AG04450 (cell line): ENCODE measurements at regions not wholly inside any gene's neighbourhood (a gene's known extent, or its start where the extent isn't known, plus 50 kb on each side); places are given as distances from the start of the nearest gene placed in this dataset.
"Not testable (repeated sequence)": the region's sequence is repeated elsewhere in the genome, so short reads cannot be mapped to it uniquely, and the experiment has no call there.

Experiments
- CTCF ChIA-PET: fragments of 300-600, 350-600 bp; formaldehyde crosslinking; extraction: SDS; loops from one replicate; lab custom pipeline; 2022; ENCODE audit warnings: antibody characterized with exemption, inconsistent platforms; lab: Charles Lee
- POLR2A ChIA-PET: fragments of 350-600 bp; formaldehyde crosslinking; extraction: SDS; loops from one replicate; lab custom pipeline; 2021; ENCODE audit warnings: antibody characterized with exemption, inconsistent platforms; lab: Yijun Ruan, JAX
- DNase-seq: peaks from one replicate; pipeline ENCODE4 v3.0.0-alpha.2; 2011; ENCODE audit warnings: low read depth, low spot score
- H3K27ac ChIP-seq: one replicate; pipeline ENCODE4 v1.5.1; 2012; ENCODE audit warnings: low read depth, low read length, control low read depth
- H3K27me3 ChIP-seq: one replicate; pipeline ENCODE4 v1.6.0; 2012; ENCODE audit warnings: low read length; ENCODE audit not compliant: control insufficient read depth, insufficient read depth
- H3K4me3 ChIP-seq: 2 replicates; pipeline ENCODE4 v1.5.1; 2011; ENCODE audit warnings: mild to moderate bottlenecking, low read depth, low read length, control low read depth
- H3K9me3 ChIP-seq: 2 replicates; pipeline ENCODE4 v1.5.1; 2012; ENCODE audit warnings: low read length; ENCODE audit not compliant: control insufficient read depth, insufficient read depth

DNA sequence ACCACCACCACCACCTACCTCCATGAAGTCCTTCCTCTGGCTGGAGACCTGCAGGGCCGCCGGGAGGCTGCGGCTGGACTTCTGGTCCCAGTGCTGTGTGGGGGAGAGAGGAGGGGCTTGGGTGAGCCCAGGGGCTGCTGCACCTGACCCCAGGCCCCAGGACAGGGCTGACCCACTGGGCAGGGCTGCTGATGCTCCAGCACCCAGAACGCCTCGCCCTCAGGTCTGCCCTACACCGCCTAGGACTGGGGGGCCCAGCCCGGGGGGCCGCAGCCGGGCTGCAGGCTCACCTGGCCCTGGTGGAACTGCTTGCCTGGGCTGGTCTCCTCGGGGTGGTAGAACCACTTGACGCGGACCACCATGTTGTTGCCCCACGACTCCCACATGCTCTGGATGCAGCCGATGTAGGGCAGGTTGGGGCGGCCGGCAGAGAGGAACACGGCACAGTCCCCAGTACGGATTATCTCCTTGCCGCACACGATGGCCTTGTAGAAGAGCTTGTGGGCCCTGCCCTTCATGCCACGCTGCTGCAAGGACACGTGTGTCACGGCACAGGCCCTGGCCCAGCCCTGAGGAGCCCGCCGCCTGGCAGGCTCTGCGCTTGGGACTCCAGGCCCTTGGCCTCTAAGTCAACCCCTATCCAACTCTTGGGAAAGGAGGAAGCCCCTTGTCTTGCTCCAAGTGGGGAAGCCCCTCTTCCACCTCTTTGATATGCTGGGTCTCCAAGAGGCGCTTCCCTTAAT, 429.9 kb upstream of the ZNF722 start:
- POLR2A ChIA-PET, H3K27me3 ChIP-seq, H3K27ac ChIP-seq, DNase-seq, CTCF ChIA-PET, H3K4me3 ChIP-seq: not testable (repeated sequence)
- peaks cover 47% of the 10 kb centered on the region for H3K9me3 ChIP-seq

DNA sequence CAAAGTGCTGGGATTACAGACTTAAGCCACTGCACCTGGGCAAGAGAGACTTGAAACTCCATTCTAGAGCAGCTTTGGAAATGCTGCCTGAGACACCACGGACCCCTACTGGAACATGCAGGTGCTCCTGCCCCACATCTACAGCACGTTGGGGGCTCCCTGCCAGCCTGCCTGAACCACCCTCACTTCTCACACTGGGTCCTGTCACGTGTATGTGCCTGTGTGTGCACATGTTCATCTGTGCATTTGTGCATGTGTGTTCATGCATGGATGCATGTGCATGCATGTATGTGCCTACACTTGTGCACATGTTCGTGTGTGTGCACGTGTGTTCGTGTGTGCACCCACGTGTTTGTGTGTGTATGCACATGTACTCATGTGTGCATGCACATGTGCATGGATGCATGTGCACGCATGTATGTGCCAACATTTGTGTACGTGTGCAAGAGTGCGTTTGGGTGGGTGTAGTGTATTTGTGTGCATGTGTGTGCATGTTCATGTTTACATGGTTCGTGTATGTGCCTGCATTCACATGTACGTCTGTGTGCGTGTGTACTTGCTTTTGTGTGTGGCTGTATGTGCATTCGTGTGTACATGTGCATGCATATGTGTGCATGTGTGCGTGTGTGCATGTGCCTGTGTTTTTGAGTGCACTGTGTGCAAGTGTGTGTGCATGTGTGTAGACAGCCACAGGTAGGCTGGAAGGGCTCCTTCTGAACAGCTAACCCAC, 428.1 kb upstream of the ZNF722 start:
- CTCF ChIA-PET, H3K27ac ChIP-seq, POLR2A ChIA-PET, H3K27me3 ChIP-seq, DNase-seq, H3K4me3 ChIP-seq: not testable (repeated sequence)
- peaks cover 61% of the 10 kb centered on the region for H3K9me3 ChIP-seq

DNA sequence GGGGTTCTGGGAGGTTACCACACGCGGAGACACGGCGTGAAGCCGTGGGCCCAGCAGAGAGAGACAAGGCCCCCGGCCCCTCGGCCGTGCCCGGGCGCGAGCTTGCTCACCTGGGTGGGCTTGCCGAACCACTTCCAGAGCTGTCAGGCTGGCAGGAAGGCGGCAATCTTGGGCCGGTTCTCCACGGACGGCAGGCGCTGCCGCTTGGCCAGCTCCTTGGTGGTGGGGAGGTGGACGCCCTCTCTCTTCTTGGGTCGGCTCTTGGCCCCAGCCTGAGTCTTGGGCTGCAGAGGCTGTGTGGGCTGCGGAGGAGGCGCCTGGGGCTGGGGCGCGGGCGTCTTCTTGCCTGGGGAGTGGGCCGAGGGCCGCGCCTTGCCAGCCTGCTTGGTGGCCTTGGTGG, 426.5 kb upstream of the ZNF722 start:
- CTCF ChIA-PET, H3K27me3 ChIP-seq, POLR2A ChIA-PET, DNase-seq, H3K4me3 ChIP-seq, H3K27ac ChIP-seq: not testable (repeated sequence)
- peaks cover 64% of the 10 kb centered on the region for H3K9me3 ChIP-seq

DNA sequence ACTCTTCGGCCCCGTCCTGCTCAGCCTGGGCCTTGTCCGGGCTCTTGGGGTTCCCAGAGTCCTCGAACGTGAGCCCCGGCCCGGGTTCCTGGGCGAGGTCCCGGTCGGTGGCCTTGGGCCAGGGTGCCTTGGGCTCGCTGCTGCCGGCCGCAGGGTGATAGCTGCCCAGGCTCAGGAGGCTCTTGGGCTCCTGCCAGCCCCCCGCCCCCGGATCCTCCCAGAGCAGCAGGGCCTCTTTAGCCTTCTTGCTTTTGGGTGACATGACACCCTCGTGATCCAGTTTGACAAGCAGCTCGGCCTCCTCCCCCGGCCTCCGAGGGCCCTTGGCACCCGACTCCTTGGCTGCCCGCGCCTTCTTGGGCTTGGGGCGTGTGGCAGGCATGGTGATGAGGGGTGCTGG, 425.7 kb upstream of the ZNF722 start:
- H3K9me3 ChIP-seq: peaks cover 57% of the 10 kb centered on the region
- H3K27me3 ChIP-seq, H3K4me3 ChIP-seq, POLR2A ChIA-PET, H3K27ac ChIP-seq, DNase-seq, CTCF ChIA-PET: not testable (repeated sequence)

DNA sequence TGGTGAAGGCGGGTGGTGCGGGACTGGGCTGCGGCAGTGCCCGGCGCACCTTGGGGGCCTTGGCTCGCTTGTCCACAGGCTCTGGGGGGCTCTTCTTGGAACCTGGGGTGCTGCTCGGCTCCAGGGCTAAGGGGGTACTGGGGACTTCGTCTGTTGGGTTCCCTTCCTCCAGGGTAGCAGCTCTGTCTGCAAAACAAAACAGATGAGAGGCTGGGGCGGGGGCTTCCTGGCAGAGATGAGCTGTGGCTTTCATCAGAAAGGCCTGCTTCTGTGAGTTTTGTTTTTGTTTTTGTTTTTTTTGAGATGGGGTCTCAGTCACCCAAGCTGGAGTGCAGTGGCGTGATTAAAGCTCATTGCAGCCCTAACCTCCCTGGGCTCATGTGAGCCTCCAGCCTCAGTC, 425.2 kb upstream of the ZNF722 start:
- H3K4me3 ChIP-seq, CTCF ChIA-PET, POLR2A ChIA-PET, H3K27ac ChIP-seq, DNase-seq, H3K27me3 ChIP-seq: not testable (repeated sequence)
- peaks cover 57% of the 10 kb centered on the region for H3K9me3 ChIP-seq

DNA sequence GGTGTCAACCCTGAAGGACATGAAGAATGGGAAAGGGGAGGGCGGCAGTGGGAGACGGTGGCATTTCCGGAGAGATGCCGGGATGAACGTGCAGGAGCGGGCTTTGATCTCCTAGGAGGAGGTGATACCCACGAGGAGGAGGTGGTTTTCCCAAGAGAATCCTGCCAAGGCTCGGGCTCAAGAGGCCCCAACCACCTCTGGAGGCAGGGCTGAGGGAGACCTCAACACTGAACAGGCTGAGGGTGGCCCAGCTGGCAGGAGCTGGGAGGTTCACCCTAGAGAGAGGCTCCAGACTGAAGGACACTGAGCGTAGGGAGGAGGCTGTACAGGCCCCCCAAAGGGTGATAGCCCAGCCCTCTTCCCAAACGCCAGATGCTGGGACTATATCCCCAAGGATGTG, 422.2 kb upstream of the ZNF722 start:
- CTCF ChIA-PET, POLR2A ChIA-PET, H3K4me3 ChIP-seq, DNase-seq, H3K27ac ChIP-seq, H3K27me3 ChIP-seq: not testable (repeated sequence)
- H3K9me3 ChIP-seq: peaks cover 55% of the 10 kb centered on the region

DNA sequence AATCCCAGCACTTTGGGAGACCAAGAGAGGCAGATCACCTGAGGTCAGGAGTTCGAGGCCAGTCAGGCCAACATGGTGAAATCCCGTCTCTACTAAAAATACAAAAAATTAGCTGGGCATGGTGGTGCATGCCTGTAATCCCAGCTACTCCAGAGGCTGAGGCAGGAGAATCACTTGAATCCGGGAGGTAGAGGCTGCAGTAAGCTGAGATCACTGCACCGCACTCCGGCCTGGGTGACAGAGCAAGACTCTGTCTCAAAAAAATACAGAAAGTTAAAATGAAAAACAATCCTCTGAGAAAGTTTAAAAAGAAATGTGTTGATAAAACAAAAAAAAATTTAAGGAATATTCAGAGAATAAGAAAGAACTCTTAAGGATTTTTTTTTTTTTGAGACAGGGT, 421.6 kb upstream of the ZNF722 start:
- H3K4me3 ChIP-seq, H3K27me3 ChIP-seq, POLR2A ChIA-PET, CTCF ChIA-PET, DNase-seq, H3K27ac ChIP-seq: not testable (repeated sequence)
- H3K9me3 ChIP-seq: peaks cover 52% of the 10 kb centered on the region

DNA sequence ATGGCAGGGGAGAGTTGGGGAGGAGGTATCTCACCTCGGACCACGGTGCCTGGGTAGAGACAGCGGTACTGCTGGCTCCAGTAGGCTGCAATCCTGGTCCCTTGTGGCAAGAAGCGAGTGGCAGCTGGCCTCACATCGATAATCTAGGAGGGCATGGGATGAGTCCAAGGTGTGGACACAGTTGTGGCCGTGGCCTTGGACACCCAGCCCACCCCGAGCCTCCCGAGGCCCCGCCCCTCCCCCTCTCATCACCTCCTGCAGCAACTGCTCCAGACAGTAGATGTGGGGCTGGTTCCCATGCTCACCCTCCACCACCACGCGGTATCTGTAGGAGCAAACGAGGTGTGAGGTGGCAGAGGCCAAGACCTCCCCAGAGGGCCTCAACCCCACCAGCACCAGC, 418.6 kb upstream of the ZNF722 start:
- H3K4me3 ChIP-seq, H3K27me3 ChIP-seq, DNase-seq, CTCF ChIA-PET, H3K27ac ChIP-seq, POLR2A ChIA-PET: not testable (repeated sequence)
- peaks cover 33% of the 10 kb centered on the region for H3K9me3 ChIP-seq

DNA sequence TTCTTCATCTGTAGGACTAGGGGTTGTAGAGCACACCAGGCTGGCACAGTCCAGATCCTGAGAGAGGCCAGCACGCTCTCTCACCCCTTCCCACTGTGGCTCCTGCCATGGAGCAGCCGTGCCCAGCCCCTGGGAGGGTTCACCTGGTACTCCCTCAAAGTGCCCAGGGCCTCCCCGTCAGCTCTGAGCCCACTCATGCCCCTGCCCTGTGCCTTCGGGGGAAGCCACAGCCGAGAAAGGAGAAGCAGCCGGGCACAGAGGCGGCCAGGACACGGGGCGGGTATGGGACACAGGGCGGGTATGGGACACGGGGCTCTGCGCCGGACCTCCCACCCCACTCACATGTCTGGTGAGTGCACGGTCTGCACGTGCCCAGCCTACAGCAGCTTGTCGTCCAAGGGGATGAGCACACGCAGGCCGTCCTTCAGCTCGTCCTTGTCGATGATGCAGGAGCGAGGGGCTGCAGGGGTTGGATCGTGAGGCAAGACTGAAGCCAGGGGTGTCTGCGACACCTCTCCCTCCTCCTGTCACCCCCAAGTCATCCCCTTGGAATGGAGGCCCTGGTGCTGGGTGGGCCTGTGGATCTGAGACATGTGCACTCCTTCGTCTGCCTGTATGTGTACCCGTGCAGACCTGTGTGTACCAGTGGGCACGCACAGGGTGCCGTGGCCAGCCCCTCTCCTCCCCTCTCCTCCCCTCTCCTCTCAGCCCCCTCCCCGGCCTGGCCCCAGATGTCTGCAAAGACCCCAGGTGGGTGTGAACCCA, 417.9 kb upstream of the ZNF722 start:
- peaks cover 29% of the 10 kb centered on the region for H3K9me3 ChIP-seq
- H3K4me3 ChIP-seq, POLR2A ChIA-PET, DNase-seq, H3K27me3 ChIP-seq, CTCF ChIA-PET, H3K27ac ChIP-seq: not testable (repeated sequence)

DNA sequence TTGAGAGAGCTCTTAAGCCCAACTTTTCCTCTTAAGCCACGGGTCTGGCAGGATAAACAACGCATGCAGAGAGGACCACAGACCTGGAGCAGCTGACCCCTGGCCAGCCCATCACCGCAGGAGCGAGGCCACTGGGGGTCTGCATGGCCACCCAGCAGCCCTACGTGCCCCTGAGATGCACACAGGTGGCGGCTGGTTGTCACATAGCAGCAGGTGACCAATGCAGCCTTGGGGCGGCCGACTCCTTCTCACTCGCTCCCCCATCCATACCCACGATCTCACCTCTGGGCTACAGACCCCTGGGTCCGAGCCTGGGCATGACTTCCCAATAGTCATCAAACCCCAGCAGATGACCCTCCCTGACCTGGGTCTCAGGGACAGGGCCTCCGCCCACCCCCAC, 415.9 kb upstream of the ZNF722 start:
- peaks cover 22% of the 10 kb centered on the region for H3K9me3 ChIP-seq
- H3K27me3 ChIP-seq, DNase-seq, H3K4me3 ChIP-seq, POLR2A ChIA-PET, H3K27ac ChIP-seq, CTCF ChIA-PET: not testable (repeated sequence)

DNA sequence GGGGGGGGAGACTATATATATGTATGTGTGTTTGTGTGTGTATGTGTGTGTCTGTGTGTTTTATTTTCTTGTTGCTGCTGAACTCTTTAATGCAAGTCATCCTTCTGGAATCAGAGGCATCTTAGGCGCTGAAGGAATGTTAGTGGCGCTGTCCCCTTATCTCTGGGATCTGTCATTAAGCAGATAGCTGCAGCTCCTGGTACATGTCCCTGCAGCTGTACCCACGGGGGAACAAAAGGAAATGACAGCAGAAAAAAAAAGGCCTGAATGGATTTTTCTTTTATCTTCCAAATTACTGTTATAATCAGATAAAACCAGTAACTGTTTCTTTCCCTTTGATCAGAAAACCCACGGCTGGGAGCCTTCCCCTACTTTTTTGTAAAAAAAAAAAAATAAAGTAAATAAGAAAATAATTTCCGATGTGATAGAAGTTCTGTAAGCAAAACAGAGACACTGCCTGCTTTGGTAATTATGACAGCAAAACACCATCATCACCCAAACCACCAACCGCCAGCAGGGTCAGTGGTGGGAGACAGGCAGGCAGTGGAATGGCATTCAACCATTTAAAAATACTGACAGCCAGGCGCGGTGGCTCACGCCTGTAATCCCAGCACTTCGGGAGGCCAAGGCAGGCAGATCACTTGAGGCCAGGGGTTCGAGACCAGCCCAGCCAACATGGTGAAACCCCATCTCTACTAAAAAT, 411.3 kb upstream of the ZNF722 start:
- H3K27ac ChIP-seq, CTCF ChIA-PET, DNase-seq: not testable (repeated sequence)

More for the DNA sequence above, 411.3 kb upstream of the ZNF722 start:
- H3K9me3 ChIP-seq: peaks cover 11% of the 10 kb centered on the region
- H3K27me3 ChIP-seq, POLR2A ChIA-PET, H3K4me3 ChIP-seq: not testable (repeated sequence)
